ENCODE measurements at regions not wholly inside any gene's neighbourhood (a gene's known extent, or its start where the extent isn't known, plus 50 kb on each side); places are given as distances from the start of the nearest gene placed in this dataset.

- no peak overlapping the region for H3K4me3 Mint-ChIP-seq (ENCODE audit: low read depth)
- no peak for DNase-seq (ENCODE audit: low spot score, unreplicated experiment)
- no peaks in the 10 kb centered on the region for H3K27me3 Mint-ChIP-seq
- H3K36me3 Mint-ChIP-seq (ENCODE audit: insufficient read depth) = no peaks in the 10 kb centered on the region
- H3K4me1 Mint-ChIP-seq (ENCODE audit: low read depth) = no peaks in the 10 kb centered on the region
- H3K27ac Mint-ChIP-seq = no peak overlapping the region
- H3K9me3 Mint-ChIP-seq (ENCODE audit: low read depth) = peaks cover 9% of the 10 kb centered on the region
- no peak for TF ChIP-seq CTCF (IDR thresholded peaks at IDR 0.05; ENCODE audit: unreplicated experiment)
These were observed 79.5 kb upstream of the ATP6AP2 start for GRCh38 chrX:40501164-40501855.

DNA sequence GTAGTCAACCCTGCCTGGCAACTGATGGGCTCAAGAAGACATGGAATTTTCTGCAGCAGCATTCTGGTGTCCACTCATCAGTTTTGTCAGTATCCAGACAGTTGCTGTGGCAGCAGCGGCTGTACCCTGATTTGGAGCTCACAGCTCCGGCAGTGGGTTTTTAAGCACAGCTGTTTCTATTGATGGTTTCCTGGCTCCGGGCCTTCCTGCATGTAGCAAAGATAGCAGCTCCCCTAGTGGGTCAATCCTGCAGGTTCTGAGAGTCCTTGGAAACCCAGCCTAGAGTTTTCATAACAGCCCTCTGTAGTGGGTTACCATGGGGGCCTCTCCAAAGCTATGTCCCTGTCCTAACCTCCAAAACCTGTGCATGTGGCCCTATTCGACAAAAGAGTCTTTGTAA lies 84.0 kb upstream of the ATP6AP2 start:
- H3K27ac Mint-ChIP-seq = peak overlapping the region; percentile 33
- H3K4me3 Mint-ChIP-seq (ENCODE audit: low read depth) = no peak overlapping the region
- no peaks in the 10 kb centered on the region for H3K36me3 Mint-ChIP-seq (ENCODE audit: insufficient read depth)
- no peak for DNase-seq (ENCODE audit: low spot score, unreplicated experiment)
- peaks cover 7% of the 10 kb centered on the region for H3K9me3 Mint-ChIP-seq (ENCODE audit: low read depth)
- H3K27me3 Mint-ChIP-seq = no peaks in the 10 kb centered on the region
- H3K4me1 Mint-ChIP-seq (ENCODE audit: low read depth) = no peaks in the 10 kb centered on the region
- peak; percentile 34 for TF ChIP-seq CTCF (IDR thresholded peaks at IDR 0.05; ENCODE audit: unreplicated experiment)

DNA sequence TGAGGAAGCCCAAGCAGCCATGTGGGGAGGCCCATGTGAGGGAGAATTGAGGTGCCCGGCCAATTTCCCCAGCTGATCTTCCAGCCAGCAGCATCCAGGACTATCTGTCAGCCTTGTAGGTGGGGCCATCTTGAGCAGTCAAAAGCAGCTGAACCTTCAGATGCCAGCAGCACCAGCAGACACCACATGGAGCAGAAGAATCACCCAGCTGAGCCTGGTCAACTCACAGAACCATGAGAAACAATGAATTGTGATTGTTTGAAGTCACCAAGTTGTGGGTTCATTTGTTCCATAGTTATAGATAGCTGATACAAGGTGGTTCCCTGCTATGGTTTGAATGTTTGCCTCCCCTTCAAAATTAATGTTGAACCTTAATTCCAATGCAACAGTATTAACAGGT lies 85.1 kb upstream of the ATP6AP2 start:
- H3K9me3 Mint-ChIP-seq (ENCODE audit: low read depth) = peaks cover 6% of the 10 kb centered on the region

GRCh38 chrX:40494005-40494404 lies 86.8 kb upstream of the ATP6AP2 start:
- no peak for DNase-seq (ENCODE audit: low spot score, unreplicated experiment)
- Mint-ChIP-seq H3K4me1 (ENCODE audit: low read depth) (no peaks in the 10 kb centered on the region), H3K27ac (no peak overlapping the region), H3K4me3 (ENCODE audit: low read depth) (no peak overlapping the region), H3K27me3 (no peaks in the 10 kb centered on the region), H3K36me3 (ENCODE audit: insufficient read depth) (no peaks in the 10 kb centered on the region), H3K9me3 (ENCODE audit: low read depth) (peaks cover 8% of the 10 kb centered on the region)
- TF ChIP-seq CTCF (IDR thresholded peaks at IDR 0.05; ENCODE audit: unreplicated experiment) = no peak

More for the DNA sequence above, 85.1 kb upstream of the ATP6AP2 start:
- Mint-ChIP-seq H3K36me3 (ENCODE audit: insufficient read depth) (no peaks in the 10 kb centered on the region), H3K4me3 (ENCODE audit: low read depth) (no peak overlapping the region), H3K4me1 (ENCODE audit: low read depth) (no peaks in the 10 kb centered on the region), H3K27me3 (no peaks in the 10 kb centered on the region), H3K27ac (no peak overlapping the region)
- TF ChIP-seq CTCF (IDR thresholded peaks at IDR 0.05; ENCODE audit: unreplicated experiment) = no peak
- DNase-seq (ENCODE audit: low spot score, unreplicated experiment) = no peak

DNA sequence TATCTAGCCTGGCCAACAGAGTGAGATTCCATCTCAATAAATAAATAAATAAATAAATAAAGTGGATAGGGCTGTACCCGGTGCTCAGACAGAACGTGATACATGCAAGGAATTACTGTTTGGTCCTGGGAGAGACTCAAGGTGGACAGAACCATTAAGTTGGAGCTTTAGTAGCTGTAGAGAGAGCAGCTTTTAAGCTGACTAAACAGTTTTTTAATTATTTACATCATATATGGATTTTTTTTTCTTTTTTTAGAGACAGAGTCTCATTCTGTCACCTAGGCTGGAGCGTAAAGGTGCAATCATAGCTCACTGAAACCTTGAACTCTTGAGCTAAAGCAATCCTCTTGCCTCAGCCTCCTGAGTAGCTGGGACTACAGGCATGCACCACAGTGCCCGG lies 92.5 kb upstream of the ATP6AP2 start:
- no peak for DNase-seq (ENCODE audit: low spot score, unreplicated experiment)
- Mint-ChIP-seq H3K27me3 (no peaks in the 10 kb centered on the region), H3K36me3 (ENCODE audit: insufficient read depth) (no peaks in the 10 kb centered on the region), H3K27ac (no peak overlapping the region), H3K9me3 (ENCODE audit: low read depth) (peaks cover 22% of the 10 kb centered on the region), H3K4me1 (ENCODE audit: low read depth) (no peaks in the 10 kb centered on the region), H3K4me3 (ENCODE audit: low read depth) (no peak overlapping the region)
- no peak for TF ChIP-seq CTCF (IDR thresholded peaks at IDR 0.05; ENCODE audit: unreplicated experiment)

Measured in progenitor cell of endocrine pancreas (in vitro differentiated cells).